Lower leg skin (tissue), 3 donors: ENCODE measurements at regions not wholly inside any gene's neighbourhood (a gene's known extent, or its start where the extent isn't known, plus 50 kb on each side); places are given as distances from the start of the nearest gene placed in this dataset.

Experiments used
- POLR2A ChIP-seq, 2 donors: fragments of 450-650 bp; IDR thresholded peaks; one replicate each; pipeline ENCODE4 v1.6.1; 2016 to 2017; ENCODE audit warnings: antibody characterized with exemption in 2 of 2, mild to moderate bottlenecking in 1 of 2, moderate library complexity in 1 of 2
- TF ChIP-seq, protein P1 (sequence below), 3 donors: fragments of 450-650 bp; IDR thresholded peaks; one replicate each; pipeline ENCODE4 v1.5.1; 2016; ENCODE audit warnings: antibody characterized with exemption in 3 of 3, mild to moderate bottlenecking in 3 of 3, moderate library complexity in 2 of 3

DNA sequence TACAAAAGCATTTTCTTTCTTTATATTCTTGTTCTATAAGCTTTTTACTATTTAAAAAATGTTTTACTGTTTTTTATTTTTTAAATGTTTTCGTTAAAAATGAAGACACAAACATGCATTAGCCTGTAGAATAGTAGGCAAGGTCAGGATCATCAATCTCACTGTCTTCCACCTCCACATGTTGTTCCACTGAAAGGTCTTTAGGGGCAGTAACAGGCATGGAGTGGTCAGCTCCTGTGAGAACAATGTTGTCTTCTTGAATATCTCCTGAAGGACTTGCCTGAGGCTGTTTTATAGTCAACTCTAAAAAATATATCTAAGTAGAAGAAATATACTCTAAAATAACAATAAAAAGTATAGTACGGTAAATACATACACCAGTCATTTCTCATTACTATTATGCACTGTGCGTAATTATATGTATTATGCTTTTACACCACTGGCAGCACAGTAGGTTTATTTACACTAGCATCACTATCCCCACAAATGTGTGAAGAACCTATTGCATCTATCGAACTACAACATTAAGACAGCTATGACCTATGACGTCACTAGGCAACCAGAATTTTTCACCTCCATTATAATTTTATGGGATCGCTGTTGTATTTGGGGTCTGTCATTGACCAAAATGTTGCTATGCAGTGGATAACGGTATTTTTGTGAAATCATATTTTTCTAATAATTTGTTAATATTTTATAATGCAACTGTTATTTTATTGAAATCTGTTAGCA lies 764.3 kb downstream of the METTL4 start:
- no peak for TF ChIP-seq POLR2A (IDR thresholded peaks at IDR 0.05)
- TF ChIP-seq, protein P1, sequence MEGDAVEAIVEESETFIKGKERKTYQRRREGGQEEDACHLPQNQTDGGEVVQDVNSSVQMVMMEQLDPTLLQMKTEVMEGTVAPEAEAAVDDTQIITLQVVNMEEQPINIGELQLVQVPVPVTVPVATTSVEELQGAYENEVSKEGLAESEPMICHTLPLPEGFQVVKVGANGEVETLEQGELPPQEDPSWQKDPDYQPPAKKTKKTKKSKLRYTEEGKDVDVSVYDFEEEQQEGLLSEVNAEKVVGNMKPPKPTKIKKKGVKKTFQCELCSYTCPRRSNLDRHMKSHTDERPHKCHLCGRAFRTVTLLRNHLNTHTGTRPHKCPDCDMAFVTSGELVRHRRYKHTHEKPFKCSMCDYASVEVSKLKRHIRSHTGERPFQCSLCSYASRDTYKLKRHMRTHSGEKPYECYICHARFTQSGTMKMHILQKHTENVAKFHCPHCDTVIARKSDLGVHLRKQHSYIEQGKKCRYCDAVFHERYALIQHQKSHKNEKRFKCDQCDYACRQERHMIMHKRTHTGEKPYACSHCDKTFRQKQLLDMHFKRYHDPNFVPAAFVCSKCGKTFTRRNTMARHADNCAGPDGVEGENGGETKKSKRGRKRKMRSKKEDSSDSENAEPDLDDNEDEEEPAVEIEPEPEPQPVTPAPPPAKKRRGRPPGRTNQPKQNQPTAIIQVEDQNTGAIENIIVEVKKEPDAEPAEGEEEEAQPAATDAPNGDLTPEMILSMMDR (IDR thresholded peaks at IDR 0.05) = no peak
